ENCODE measurements at regions not wholly inside any gene's neighbourhood (a gene's known extent, or its start where the extent isn't known, plus 50 kb on each side); places are given as distances from the start of the nearest gene placed in this dataset.

- Histone ChIP-seq H3K27ac (no peak overlapping the region), H3K9me3 (ENCODE audit: low read depth) (no peaks in the 10 kb centered on the region), H3K27me3 (peaks cover 65% of the 10 kb centered on the region), H3K4me1 (ENCODE audit: insufficient read depth) (peaks cover 39% of the 10 kb centered on the region), H3K36me3 (replicated peaks; ENCODE audit: insufficient read depth, low read depth) (no peaks in the 10 kb centered on the region), H3K4me3 (peak overlapping the region; percentile 80), H3K9me2 (replicated peaks; ENCODE audit: insufficient read depth) (no peaks in the 10 kb centered on the region), H4K20me1 (ENCODE audit: insufficient read depth, poor library complexity, severe bottlenecking) (no peaks in the 10 kb centered on the region), H3K4me2 (peak overlapping the region; percentile 96), H2AFZ (peak overlapping the region; percentile 36), H3K79me2 (no peaks in the 10 kb centered on the region)
- no peak for TF ChIP-seq EZH2phosphoT487 (IDR thresholded peaks at IDR 0.05; ENCODE audit: low read depth, severe bottlenecking, unreplicated experiment)
- no peak for TF ChIP-seq CTCF (IDR thresholded peaks at IDR 0.05; ENCODE audit: poor library complexity)
- no peak for TF ChIP-seq EZH2 (IDR thresholded peaks at IDR 0.05; ENCODE audit: borderline replicate concordance)
- 58% methylated on average over 7 of the region's 7 CpGs for WGBS (ENCODE audit: low lambda C conversion rate, missing lambda C conversion rate)
- no peak for DNase-seq (ENCODE audit: low spot score)
These were observed 241.9 kb upstream of the TOPAZ1 start for GRCh38 chr3:43999728-44000319.

GRCh38 chr3:44000586-44000985 is 241.1 kb upstream of the TOPAZ1 start:
- 87% methylated on average over 3 of the region's 3 CpGs for WGBS (ENCODE audit: low lambda C conversion rate, missing lambda C conversion rate)
- Histone ChIP-seq H3K4me3 (no peak overlapping the region), H2AFZ (no peak overlapping the region), H3K4me1 (ENCODE audit: insufficient read depth) (peaks cover 33% of the 10 kb centered on the region), H3K9me3 (ENCODE audit: low read depth) (no peaks in the 10 kb centered on the region), H3K27ac (no peak overlapping the region), H3K79me2 (no peaks in the 10 kb centered on the region), H4K20me1 (ENCODE audit: insufficient read depth, poor library complexity, severe bottlenecking) (no peaks in the 10 kb centered on the region), H3K9me2 (replicated peaks; ENCODE audit: insufficient read depth) (no peaks in the 10 kb centered on the region), H3K36me3 (replicated peaks; ENCODE audit: insufficient read depth, low read depth) (no peaks in the 10 kb centered on the region), H3K27me3 (peaks cover 61% of the 10 kb centered on the region), H3K4me2 (peak overlapping the region; percentile 96)
- DNase-seq (ENCODE audit: low spot score): peak; percentile 20
- TF ChIP-seq EZH2phosphoT487 (IDR thresholded peaks at IDR 0.05; ENCODE audit: low read depth, severe bottlenecking, unreplicated experiment): no peak
- TF ChIP-seq EZH2 (IDR thresholded peaks at IDR 0.05; ENCODE audit: borderline replicate concordance): no peak
- TF ChIP-seq CTCF (IDR thresholded peaks at IDR 0.05; ENCODE audit: poor library complexity): no peak

GRCh38 chr3:44001072-44001471 is 240.6 kb upstream of the TOPAZ1 start:
- WGBS (ENCODE audit: low lambda C conversion rate, missing lambda C conversion rate): 81% methylated on average over 3 of the region's 3 CpGs
- Histone ChIP-seq H3K79me2 (no peaks in the 10 kb centered on the region), H3K4me2 (no peak overlapping the region), H3K27me3 (peaks cover 60% of the 10 kb centered on the region), H3K9me2 (replicated peaks; ENCODE audit: insufficient read depth) (no peaks in the 10 kb centered on the region), H3K36me3 (replicated peaks; ENCODE audit: insufficient read depth, low read depth) (no peaks in the 10 kb centered on the region), H3K4me3 (no peak overlapping the region), H3K9me3 (ENCODE audit: low read depth) (no peaks in the 10 kb centered on the region), H3K4me1 (ENCODE audit: insufficient read depth) (peaks cover 28% of the 10 kb centered on the region), H2AFZ (no peak overlapping the region), H3K27ac (no peak overlapping the region), H4K20me1 (ENCODE audit: insufficient read depth, poor library complexity, severe bottlenecking) (no peaks in the 10 kb centered on the region)
- no peak for TF ChIP-seq EZH2phosphoT487 (IDR thresholded peaks at IDR 0.05; ENCODE audit: low read depth, severe bottlenecking, unreplicated experiment)
- TF ChIP-seq CTCF (IDR thresholded peaks at IDR 0.05; ENCODE audit: poor library complexity): no peak
- no peak for TF ChIP-seq EZH2 (IDR thresholded peaks at IDR 0.05; ENCODE audit: borderline replicate concordance)
- DNase-seq (ENCODE audit: low spot score): no peak

Measured in hepatocyte (in vitro differentiated cells).